Cardiac muscle cell (in vitro differentiated cells and primary cell): ENCODE measurements at regions not wholly inside any gene's neighbourhood (a gene's known extent, or its start where the extent isn't known, plus 50 kb on each side); places are given as distances from the start of the nearest gene placed in this dataset.

Source experiments
- DNase-seq, 2 donors: peaks; one replicate each; pipeline versions ENCODE4 v3.0.0 to v3.0.0-alpha.2; 2010 to 2017; ENCODE audit warnings: low read depth in 1 of 2, low spot score in 1 of 2
- H3K27ac ChIP-seq: fragments of 200-600 bp; sonication (generic); 2 replicates; pipeline ENCODE4 v1.5.1; 2016
- H3K27me3 ChIP-seq: fragments of 200-600 bp; sonication (generic); 2 replicates; pipeline ENCODE4 v1.6.0; 2016; ENCODE audit warnings: control low read depth
- H3K36me3 ChIP-seq: fragments of 200-600 bp; sonication (generic); 2 replicates; pipeline ENCODE4 v1.5.1; 2016; ENCODE audit warnings: control low read depth
- H3K4me1 ChIP-seq: fragments of 200-600 bp; sonication (generic); 2 replicates; pipeline ENCODE4 v1.8.1; 2017; ENCODE audit warnings: low read depth, mild to moderate bottlenecking, mixed run types
- H3K4me3 ChIP-seq: fragments of 200-600 bp; sonication (generic); 2 replicates; pipeline ENCODE4 v1.5.1; 2016; ENCODE audit warnings: mild to moderate bottlenecking
- H3K9me3 ChIP-seq: fragments of 200-600 bp; sonication (generic); 2 replicates; pipeline ENCODE4 v1.5.1; 2017; ENCODE audit warnings: low read depth, mild to moderate bottlenecking, control low read depth
- TF ChIP-seq, protein P1 (sequence below): IDR thresholded peaks from 2 replicates; pipeline ENCODE4 v1.5.1; 2012; ENCODE audit warnings: low read depth, mild to moderate bottlenecking, low read length

DNA sequence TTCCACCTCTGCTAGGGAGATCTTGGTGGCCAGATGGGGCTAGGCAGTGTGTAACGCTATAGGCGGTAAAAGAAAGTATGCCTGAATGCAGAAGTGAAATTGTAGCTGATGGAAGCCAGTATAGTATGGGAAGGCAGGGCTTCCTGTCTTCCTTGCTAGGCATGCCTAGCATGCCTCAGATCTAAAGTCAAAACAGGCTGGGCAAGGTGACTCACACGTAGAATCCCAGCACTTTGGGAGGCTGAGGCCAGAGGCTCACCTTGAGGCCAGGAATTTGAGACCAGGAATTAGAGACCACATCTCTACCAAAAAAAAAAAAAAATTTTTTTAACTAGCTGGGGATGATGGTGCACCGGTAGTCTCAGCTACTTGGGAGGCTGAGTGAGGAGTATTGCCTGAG, 281.7 kb upstream of the MTNR1B start:
- no peaks in the 10 kb centered on the region for H3K27me3 ChIP-seq
- no peaks in the 10 kb centered on the region for H3K4me1 ChIP-seq
- H3K9me3 ChIP-seq = no peaks in the 10 kb centered on the region
- DNase-seq = no peak
- no peak overlapping the region for H3K4me3 ChIP-seq
- no peaks in the 10 kb centered on the region for H3K36me3 ChIP-seq
- no peak overlapping the region for H3K27ac ChIP-seq
- TF ChIP-seq, protein P1, sequence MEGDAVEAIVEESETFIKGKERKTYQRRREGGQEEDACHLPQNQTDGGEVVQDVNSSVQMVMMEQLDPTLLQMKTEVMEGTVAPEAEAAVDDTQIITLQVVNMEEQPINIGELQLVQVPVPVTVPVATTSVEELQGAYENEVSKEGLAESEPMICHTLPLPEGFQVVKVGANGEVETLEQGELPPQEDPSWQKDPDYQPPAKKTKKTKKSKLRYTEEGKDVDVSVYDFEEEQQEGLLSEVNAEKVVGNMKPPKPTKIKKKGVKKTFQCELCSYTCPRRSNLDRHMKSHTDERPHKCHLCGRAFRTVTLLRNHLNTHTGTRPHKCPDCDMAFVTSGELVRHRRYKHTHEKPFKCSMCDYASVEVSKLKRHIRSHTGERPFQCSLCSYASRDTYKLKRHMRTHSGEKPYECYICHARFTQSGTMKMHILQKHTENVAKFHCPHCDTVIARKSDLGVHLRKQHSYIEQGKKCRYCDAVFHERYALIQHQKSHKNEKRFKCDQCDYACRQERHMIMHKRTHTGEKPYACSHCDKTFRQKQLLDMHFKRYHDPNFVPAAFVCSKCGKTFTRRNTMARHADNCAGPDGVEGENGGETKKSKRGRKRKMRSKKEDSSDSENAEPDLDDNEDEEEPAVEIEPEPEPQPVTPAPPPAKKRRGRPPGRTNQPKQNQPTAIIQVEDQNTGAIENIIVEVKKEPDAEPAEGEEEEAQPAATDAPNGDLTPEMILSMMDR = no peak

DNA sequence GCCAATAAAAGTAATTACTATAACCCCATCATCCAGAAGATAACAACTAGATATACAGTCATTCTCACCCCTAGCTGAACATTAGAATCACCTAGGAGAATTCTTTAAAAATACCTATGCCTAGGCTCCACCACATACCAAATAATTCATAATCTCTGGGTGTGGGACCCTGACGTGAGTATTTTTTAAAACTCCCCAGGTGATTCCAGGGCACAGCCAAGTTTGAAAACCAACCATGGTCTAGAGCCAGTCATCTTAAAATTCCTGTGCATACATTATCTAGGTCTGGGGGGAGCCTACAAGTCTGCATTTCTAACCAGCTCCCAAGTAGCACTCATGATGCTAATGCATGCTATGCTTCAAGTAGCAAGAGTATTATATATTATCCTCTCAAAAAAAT, 281.0 kb upstream of the MTNR1B start:
- no peak for DNase-seq
- H3K9me3 ChIP-seq = no peaks in the 10 kb centered on the region
- no peaks in the 10 kb centered on the region for H3K27me3 ChIP-seq

DNA sequence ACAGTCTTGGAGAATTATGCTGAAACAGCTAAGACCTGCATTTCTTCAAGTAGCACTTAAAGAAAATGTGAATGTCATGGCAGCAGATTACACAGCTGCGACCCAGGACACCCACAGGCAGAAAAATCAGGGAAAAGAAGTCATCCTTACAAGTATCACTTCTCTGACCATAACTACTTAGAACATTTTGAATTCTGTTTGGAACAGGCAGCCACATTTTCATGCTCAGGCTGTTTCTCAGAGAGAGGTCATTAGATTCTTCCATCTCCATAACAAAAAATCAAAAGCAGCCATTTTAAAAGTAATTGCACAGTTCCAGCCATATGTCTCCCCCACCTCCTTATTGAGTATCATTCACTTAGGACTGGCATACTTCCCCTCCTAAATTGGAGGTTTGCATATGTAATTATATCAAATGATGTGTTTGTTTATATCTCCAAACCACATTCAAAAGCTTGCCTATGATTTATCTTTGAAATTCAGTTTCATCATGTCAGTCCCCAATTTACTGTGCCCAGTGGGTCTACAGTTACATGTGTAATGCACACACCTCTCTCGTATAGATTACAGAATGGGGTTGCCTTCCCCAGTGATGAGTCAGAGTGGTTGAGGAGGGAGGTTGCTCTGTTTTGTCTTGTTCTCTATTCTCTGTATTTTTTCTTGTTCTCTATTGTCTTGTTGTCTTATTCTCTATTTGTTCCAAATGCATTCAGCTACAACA, 276.5 kb upstream of the MTNR1B start:
- no peak overlapping the region for H3K27ac ChIP-seq
- DNase-seq = no peak
- no peaks in the 10 kb centered on the region for H3K27me3 ChIP-seq
- TF ChIP-seq, protein P1 = no peak
- H3K4me1 ChIP-seq = no peaks in the 10 kb centered on the region
- H3K4me3 ChIP-seq = no peak overlapping the region
- H3K36me3 ChIP-seq = no peaks in the 10 kb centered on the region
- H3K9me3 ChIP-seq = no peaks in the 10 kb centered on the region

More for the DNA sequence above, 281.0 kb upstream of the MTNR1B start:
- TF ChIP-seq, protein P1 = no peak
- Histone ChIP-seq H3K27ac (no peak overlapping the region), H3K36me3 (no peaks in the 10 kb centered on the region), H3K4me1 (no peaks in the 10 kb centered on the region), H3K4me3 (no peak overlapping the region)

DNA sequence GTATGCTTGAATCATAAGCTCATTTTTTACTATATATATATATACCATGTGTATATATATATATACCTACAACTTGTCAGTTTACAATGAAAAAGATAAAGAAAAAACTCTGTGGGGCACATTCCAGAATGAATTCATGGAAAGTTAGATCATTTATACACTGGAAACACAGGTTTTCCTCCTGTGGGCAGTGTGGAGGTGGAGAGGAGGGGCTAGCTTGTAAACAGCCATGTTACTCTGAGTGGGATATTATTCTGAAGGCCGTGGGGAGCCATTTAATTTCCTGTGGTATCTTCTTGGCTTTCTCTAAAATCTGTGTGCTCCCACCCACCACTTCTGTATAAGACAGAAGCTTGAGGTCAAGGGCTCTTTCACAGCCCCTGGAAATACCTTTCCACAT, 273.4 kb upstream of the MTNR1B start:
- TF ChIP-seq, protein P1 = no peak
- H3K27me3 ChIP-seq = no peaks in the 10 kb centered on the region
- H3K9me3 ChIP-seq = no peaks in the 10 kb centered on the region
- no peaks in the 10 kb centered on the region for H3K36me3 ChIP-seq
- H3K27ac ChIP-seq = no peak overlapping the region
- no peak for DNase-seq
- H3K4me3 ChIP-seq = no peak overlapping the region
- H3K4me1 ChIP-seq = no peaks in the 10 kb centered on the region

DNA sequence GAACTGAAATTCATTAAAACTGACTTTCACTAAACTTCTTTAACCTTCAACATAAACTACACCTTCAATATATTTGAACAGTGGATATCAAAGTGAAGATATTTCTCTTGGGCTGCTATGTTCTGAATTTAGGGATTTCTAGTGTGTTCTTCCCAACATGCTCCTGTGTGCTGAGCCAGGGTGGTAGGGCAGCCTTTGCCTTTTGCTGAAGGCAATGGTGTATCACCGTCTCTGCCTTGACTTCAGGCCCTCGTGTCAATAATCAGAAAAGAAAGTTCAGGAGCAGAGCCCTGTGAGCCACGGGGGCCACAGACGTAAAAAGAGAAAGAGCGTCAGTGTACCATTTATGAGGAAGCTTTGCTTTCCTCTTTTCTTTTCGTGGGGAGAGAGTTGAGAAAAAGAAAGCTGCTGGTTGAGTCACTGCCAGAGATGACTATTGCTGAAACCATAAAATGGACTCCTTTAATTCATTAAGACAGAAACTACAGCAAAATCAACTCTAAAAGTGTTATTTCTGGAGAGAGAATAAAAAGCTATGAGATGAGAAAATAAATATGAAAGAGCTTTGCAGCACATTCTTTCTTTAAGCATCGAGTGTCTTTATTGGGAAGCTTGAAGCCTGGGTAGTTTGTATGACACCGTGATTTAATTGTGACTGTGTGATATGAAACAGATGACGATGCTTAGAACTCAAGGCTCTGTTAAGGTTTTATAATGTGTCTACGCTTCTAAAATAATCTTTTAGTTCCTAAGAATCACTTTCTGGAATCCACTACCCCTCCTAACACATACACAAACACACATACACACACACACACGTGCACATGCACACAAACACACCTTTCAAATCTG, 271.8 kb upstream of the MTNR1B start:
- H3K27ac ChIP-seq = no peak overlapping the region
- TF ChIP-seq, protein P1 = no peak

More for the DNA sequence above, 271.8 kb upstream of the MTNR1B start:
- Histone ChIP-seq H3K27me3 (no peaks in the 10 kb centered on the region), H3K36me3 (no peaks in the 10 kb centered on the region), H3K4me3 (no peak overlapping the region), H3K9me3 (no peaks in the 10 kb centered on the region), H3K4me1 (no peaks in the 10 kb centered on the region)
- DNase-seq = no peak
